ENCODE measurements at regions not wholly inside any gene's neighbourhood (a gene's known extent, or its start where the extent isn't known, plus 50 kb on each side); places are given as distances from the start of the nearest gene placed in this dataset.

DNA sequence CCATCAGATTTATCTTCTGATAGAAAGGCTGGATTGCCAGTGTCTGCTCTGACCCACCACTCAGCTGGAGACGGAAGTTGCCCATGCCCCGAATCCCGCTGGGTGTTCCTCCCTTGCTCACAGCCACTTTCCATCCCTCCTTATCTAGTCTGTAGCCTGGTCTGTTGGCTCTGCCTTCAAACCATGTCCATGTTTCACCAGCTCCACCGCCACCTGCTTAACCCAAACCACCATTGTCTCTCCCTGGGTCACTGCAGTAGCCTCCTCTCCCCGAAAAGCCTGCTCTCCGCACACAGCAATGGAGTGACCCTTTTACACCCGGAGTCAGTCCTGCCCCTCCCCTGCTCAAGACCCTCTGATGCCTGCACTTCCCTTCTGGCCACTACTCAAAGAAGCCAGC lies 60.4 kb downstream of the GLI2 start:
- TF ChIP-seq, protein P1, sequence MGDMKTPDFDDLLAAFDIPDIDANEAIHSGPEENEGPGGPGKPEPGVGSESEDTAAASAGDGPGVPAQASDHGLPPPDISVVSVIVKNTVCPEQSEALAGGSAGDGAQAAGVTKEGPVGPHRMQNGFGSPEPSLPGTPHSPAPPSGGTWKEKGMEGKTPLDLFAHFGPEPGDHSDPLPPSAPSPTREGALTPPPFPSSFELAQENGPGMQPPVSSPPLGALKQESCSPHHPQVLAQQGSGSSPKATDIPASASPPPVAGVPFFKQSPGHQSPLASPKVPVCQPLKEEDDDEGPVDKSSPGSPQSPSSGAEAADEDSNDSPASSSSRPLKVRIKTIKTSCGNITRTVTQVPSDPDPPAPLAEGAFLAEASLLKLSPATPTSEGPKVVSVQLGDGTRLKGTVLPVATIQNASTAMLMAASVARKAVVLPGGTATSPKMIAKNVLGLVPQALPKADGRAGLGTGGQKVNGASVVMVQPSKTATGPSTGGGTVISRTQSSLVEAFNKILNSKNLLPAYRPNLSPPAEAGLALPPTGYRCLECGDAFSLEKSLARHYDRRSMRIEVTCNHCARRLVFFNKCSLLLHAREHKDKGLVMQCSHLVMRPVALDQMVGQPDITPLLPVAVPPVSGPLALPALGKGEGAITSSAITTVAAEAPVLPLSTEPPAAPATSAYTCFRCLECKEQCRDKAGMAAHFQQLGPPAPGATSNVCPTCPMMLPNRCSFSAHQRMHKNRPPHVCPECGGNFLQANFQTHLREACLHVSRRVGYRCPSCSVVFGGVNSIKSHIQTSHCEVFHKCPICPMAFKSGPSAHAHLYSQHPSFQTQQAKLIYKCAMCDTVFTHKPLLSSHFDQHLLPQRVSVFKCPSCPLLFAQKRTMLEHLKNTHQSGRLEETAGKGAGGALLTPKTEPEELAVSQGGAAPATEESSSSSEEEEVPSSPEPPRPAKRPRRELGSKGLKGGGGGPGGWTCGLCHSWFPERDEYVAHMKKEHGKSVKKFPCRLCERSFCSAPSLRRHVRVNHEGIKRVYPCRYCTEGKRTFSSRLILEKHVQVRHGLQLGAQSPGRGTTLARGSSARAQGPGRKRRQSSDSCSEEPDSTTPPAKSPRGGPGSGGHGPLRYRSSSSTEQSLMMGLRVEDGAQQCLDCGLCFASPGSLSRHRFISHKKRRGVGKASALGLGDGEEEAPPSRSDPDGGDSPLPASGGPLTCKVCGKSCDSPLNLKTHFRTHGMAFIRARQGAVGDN (CRISPR knock-in tag; IDR thresholded peaks at IDR 0.05): no peak
- TF ChIP-seq, protein P2, sequence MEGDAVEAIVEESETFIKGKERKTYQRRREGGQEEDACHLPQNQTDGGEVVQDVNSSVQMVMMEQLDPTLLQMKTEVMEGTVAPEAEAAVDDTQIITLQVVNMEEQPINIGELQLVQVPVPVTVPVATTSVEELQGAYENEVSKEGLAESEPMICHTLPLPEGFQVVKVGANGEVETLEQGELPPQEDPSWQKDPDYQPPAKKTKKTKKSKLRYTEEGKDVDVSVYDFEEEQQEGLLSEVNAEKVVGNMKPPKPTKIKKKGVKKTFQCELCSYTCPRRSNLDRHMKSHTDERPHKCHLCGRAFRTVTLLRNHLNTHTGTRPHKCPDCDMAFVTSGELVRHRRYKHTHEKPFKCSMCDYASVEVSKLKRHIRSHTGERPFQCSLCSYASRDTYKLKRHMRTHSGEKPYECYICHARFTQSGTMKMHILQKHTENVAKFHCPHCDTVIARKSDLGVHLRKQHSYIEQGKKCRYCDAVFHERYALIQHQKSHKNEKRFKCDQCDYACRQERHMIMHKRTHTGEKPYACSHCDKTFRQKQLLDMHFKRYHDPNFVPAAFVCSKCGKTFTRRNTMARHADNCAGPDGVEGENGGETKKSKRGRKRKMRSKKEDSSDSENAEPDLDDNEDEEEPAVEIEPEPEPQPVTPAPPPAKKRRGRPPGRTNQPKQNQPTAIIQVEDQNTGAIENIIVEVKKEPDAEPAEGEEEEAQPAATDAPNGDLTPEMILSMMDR (CRISPR knock-in tag; IDR thresholded peaks at IDR 0.05): no peak
- no peak for TF ChIP-seq ZNF670 (CRISPR knock-in tag; IDR thresholded peaks at IDR 0.05; ENCODE audit: borderline replicate concordance)
- TF ChIP-seq NCOA5 (CRISPR knock-in tag; IDR thresholded peaks at IDR 0.05): no peak
- TF ChIP-seq ZFP41 (CRISPR knock-in tag; IDR thresholded peaks at IDR 0.05; ENCODE audit: borderline replicate concordance): no peak
- TF ChIP-seq CHD2 (IDR thresholded peaks at IDR 0.05; ENCODE audit: low read depth, low read length): no peak
- no peak for TF ChIP-seq ZNF224 (CRISPR knock-in tag; IDR thresholded peaks at IDR 0.05)
- no peak for TF ChIP-seq ZBTB7A (CRISPR knock-in tag; IDR thresholded peaks at IDR 0.05)
- TF ChIP-seq PHB2 (IDR thresholded peaks at IDR 0.05; ENCODE audit: partially characterized antibody): no peak
- TF ChIP-seq, protein P3, sequence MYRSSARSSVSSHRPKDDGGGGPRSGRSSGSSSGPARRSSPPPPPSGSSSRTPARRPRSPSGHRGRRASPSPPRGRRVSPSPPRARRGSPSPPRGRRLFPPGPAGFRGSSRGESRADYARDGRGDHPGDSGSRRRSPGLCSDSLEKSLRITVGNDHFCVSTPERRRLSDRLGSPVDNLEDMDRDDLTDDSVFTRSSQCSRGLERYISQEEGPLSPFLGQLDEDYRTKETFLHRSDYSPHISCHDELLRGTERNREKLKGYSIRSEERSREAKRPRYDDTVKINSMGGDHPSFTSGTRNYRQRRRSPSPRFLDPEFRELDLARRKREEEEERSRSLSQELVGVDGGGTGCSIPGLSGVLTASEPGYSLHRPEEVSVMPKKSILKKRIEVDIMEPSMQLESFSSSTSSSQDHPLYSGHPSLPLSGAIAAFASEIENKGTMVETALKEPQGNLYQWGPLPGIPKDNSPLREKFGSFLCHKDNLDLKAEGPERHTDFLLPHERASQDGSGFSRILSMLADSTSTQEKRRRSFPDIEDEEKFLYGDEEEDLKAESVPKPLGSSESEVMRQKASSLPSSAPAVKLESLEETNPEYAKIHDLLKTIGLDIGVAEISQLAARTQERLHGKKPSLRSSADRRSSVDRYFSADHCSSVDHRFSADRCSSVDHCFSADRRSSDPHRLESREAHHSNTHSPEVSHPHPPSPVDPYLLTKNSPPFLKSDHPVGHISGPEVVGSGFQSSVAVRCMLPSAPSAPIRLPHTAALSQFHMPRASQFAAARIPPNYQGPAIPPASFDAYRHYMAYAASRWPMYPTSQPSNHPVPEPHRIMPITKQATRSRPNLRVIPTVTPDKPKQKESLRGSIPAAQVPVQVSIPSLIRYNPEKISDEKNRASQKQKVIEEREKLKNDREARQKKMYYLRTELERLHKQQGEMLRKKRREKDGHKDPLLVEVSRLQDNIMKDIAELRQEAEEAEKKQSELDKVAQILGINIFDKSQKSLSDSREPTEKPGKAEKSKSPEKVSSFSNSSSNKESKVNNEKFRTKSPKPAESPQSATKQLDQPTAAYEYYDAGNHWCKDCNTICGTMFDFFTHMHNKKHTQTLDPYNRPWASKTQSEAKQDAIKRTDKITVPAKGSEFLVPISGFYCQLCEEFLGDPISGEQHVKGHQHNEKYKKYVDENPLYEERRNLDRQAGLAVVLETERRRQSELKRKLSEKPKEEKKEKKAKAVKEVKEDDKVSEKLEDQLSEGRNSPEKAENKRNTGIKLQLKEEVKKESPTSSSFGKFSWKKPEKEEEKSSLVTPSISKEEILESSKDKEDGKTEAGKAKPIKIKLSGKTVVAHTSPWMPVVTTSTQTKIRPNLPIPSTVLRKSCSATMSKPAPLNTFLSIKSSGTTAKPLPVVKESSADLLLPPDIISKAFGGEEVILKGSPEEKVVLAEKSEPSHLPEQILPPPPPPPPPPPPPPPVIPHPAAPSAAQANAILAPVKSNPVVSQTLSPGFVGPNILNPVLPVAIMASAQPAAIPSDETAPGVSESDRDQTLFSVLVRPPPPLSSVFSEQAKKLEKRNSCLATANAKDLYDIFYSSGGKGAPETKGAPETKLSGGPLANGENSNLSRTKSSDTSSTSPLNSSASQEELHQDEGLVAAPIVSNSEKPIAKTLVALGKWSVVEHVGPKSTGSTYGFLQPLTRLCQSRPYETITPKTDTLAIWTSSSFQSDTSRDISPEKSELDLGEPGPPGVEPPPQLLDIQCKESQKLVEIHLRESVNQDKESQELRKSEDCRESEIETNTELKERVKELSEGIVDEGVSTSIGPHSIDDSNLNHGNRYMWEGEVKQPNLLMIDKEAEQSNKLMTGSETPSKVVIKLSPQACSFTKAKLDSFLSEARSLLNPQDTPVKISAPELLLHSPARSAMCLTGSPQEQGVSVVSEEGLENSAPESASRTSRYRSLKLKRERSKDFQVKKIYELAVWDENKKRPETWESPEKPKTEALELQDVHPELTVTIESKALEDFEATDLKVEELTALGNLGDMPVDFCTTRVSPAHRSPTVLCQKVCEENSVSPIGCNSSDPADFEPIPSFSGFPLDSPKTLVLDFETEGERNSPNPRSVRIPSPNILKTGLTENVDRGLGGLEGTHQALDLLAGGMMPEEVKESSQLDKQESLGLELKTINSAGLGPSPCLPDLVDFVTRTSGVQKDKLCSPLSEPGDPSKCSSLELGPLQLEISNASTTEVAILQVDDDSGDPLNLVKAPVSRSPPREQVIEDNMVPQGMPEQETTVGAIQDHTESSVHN (CRISPR knock-in tag; IDR thresholded peaks at IDR 0.05): no peak
- no peak for TF ChIP-seq POLR2AphosphoS5 (IDR thresholded peaks at IDR 0.05; ENCODE audit: low read depth, low read length)
- TF ChIP-seq, protein P4, sequence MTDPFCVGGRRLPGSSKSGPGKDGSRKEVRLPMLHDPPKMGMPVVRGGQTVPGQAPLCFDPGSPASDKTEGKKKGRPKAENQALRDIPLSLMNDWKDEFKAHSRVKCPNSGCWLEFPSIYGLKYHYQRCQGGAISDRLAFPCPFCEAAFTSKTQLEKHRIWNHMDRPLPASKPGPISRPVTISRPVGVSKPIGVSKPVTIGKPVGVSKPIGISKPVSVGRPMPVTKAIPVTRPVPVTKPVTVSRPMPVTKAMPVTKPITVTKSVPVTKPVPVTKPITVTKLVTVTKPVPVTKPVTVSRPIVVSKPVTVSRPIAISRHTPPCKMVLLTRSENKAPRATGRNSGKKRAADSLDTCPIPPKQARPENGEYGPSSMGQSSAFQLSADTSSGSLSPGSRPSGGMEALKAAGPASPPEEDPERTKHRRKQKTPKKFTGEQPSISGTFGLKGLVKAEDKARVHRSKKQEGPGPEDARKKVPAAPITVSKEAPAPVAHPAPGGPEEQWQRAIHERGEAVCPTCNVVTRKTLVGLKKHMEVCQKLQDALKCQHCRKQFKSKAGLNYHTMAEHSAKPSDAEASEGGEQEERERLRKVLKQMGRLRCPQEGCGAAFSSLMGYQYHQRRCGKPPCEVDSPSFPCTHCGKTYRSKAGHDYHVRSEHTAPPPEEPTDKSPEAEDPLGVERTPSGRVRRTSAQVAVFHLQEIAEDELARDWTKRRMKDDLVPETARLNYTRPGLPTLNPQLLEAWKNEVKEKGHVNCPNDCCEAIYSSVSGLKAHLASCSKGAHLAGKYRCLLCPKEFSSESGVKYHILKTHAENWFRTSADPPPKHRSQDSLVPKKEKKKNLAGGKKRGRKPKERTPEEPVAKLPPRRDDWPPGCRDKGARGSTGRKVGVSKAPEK (CRISPR knock-in tag; IDR thresholded peaks at IDR 0.05; ENCODE audit: borderline replicate concordance): no peak
- TF ChIP-seq SMC3 (IDR thresholded peaks at IDR 0.05; ENCODE audit: low read length): no peak
- no peak for TF ChIP-seq ZNF274 (CRISPR knock-in tag; IDR thresholded peaks at IDR 0.05)

Data from HepG2 (cell line).